SK-N-SH treated with all-trans-retinoic acid at 6 μM for 48 hours (cell line): ENCODE measurements at regions not wholly inside any gene's neighbourhood (a gene's known extent, or its start where the extent isn't known, plus 50 kb on each side); places are given as distances from the start of the nearest gene placed in this dataset.

Experiments
- ATAC-seq: fragments of 200-7000 bp; cut with Tn5 transposase; 3 replicates; pipeline ENCODE4 v1.9.1; 2020; ENCODE audit warnings: mild to moderate bottlenecking, moderate library complexity
- ARNTL ChIP-seq: fragments of 450-650 bp; formaldehyde crosslinking; IDR thresholded peaks from 2 replicates; pipeline ENCODE4 v1.5.0; 2020; ENCODE audit warnings: low read depth, mild to moderate bottlenecking, moderate library complexity, borderline replicate concordance
- CREB5 ChIP-seq: fragments of 250-450 bp; sonication (Bioruptor Pico); IDR thresholded peaks from 2 replicates; pipeline ENCODE4 v1.5.1; 2020; ENCODE audit warnings: low read depth, mild to moderate bottlenecking, moderate library complexity
- CSDC2 ChIP-seq: fragments of 250-450 bp; sonication (Bioruptor Pico); IDR thresholded peaks from 2 replicates; pipeline ENCODE4 v1.5.0; 2020; ENCODE audit warnings: mild to moderate bottlenecking, moderate library complexity
- ESRRG ChIP-seq: fragments of 250-450 bp; sonication (Bioruptor Pico); IDR thresholded peaks from 2 replicates; pipeline ENCODE4 v1.6.1; 2021; ENCODE audit warnings: mild to moderate bottlenecking
- GLIS3 ChIP-seq: fragments of 250-450 bp; sonication (Bioruptor Pico); IDR thresholded peaks from 2 replicates; pipeline ENCODE4 v1.5.0; 2020; ENCODE audit warnings: mild to moderate bottlenecking, moderate library complexity
- ISL1 ChIP-seq: fragments of 250-450 bp; sonication (Bioruptor Pico); IDR thresholded peaks from 2 replicates; pipeline ENCODE4 v2.1.2; 2022; ENCODE audit warnings: mild to moderate bottlenecking, moderate library complexity
- OSR1 ChIP-seq: fragments of 250-450 bp; sonication (Bioruptor Pico); IDR thresholded peaks from 2 replicates; pipeline ENCODE4 v1.8.0; 2022; ENCODE audit warnings: moderate library complexity, mild to moderate bottlenecking, inconsistent platforms
- PATZ1 ChIP-seq: fragments of 250-450 bp; sonication (Bioruptor Pico); IDR thresholded peaks from 2 replicates; pipeline ENCODE4 v1.8.0; 2020; ENCODE audit warnings: mild to moderate bottlenecking, moderate library complexity, borderline replicate concordance
- POU6F1 ChIP-seq: fragments of 250-450 bp; sonication (Bioruptor Pico); IDR thresholded peaks from 2 replicates; pipeline ENCODE4 v1.8.0; 2021; ENCODE audit warnings: low read depth, mild to moderate bottlenecking, moderate library complexity, borderline replicate concordance
- PPARA ChIP-seq: fragments of 250-450 bp; sonication (Bioruptor Pico); IDR thresholded peaks from 2 replicates; pipeline ENCODE4 v1.5.0; 2020; ENCODE audit warnings: mild to moderate bottlenecking, borderline replicate concordance
- RARB ChIP-seq: fragments of 250-450 bp; sonication (Bioruptor Pico); IDR thresholded peaks from 2 replicates; pipeline ENCODE4 v1.8.0; 2021; ENCODE audit warnings: mild to moderate bottlenecking, moderate library complexity
- SNAI2 ChIP-seq: fragments of 250-450 bp; sonication (Bioruptor Pico); IDR thresholded peaks from 2 replicates; pipeline ENCODE4 v1.5.0; 2020; ENCODE audit warnings: mild to moderate bottlenecking, moderate library complexity
- TCF4 ChIP-seq: fragments of 250-450 bp; sonication (Bioruptor Pico); IDR thresholded peaks from 2 replicates; pipeline ENCODE4 v1.8.0; 2021; ENCODE audit warnings: mild to moderate bottlenecking, moderate library complexity, borderline replicate concordance
- TOX ChIP-seq: fragments of 250-450 bp; sonication (Bioruptor Pico); IDR thresholded peaks from 2 replicates; pipeline ENCODE4 v1.8.0; 2021; ENCODE audit warnings: mild to moderate bottlenecking, moderate library complexity, borderline replicate concordance
- ZC3H10 ChIP-seq: fragments of 250-450 bp; sonication (Bioruptor Pico); IDR thresholded peaks from 2 replicates; pipeline ENCODE4 v1.5.1; 2021; ENCODE audit warnings: mild to moderate bottlenecking, moderate library complexity
- ZFP30 ChIP-seq: fragments of 450-650 bp; formaldehyde crosslinking; IDR thresholded peaks from 2 replicates; pipeline ENCODE4 v1.5.0; 2022; ENCODE audit warnings: mild to moderate bottlenecking, moderate library complexity
- ZNF565 ChIP-seq: fragments of 450-650 bp; formaldehyde crosslinking; conservative IDR thresholded peaks from 2 replicates; pipeline ENCODE4 v1.5.0; 2020; ENCODE audit warnings: low read depth, mild to moderate bottlenecking, moderate library complexity
- ZNF70 ChIP-seq: fragments of 450-650 bp; formaldehyde crosslinking; IDR thresholded peaks from 2 replicates; pipeline ENCODE4 v1.5.0; 2020; ENCODE audit warnings: mild to moderate bottlenecking, moderate library complexity
- ZNF8 ChIP-seq: fragments of 450-650 bp; formaldehyde crosslinking; IDR thresholded peaks from 2 replicates; pipeline ENCODE4 v1.5.0; 2020; ENCODE audit warnings: mild to moderate bottlenecking, moderate library complexity
- TF ChIP-seq, protein P1 (sequence below): fragments of 250-450 bp; sonication (Bioruptor Pico); IDR thresholded peaks from 2 replicates; pipeline ENCODE4 v1.5.0; 2020; ENCODE audit warnings: mild to moderate bottlenecking, moderate library complexity

DNA sequence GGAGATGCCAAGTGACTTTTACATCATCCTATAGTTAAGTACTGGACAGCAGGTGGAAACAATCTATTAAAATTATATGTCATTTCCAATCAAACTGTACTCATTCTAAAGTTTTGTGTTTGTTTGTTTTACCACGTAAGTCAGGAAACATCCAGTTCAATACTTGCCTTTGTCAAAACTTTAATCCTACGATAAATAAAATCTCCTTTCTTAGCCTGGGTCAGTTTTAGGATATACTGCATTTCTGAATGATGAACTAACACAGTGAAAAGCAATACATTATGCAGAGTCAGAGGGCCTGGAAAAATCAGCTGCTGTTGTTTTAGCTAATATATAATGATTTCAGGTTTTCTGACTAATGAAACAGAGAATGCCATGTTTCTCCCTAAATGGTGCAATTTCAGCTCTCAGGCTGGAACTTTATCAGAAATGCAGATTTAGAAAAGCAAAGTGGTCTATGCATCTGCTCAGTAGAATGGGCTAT lies 756.4 kb downstream of the CDH11 start:
- ATAC-seq: peak; percentile 56
- TF ChIP-seq ZNF8 (no peak), ZFP30 (no peak), ESRRG (no peak), ISL1 (CRISPR knock-in tag) (peak; percentile 58), GLIS3 (CRISPR knock-in tag) (no peak)

- TF ChIP-seq ARNTL (CRISPR knock-in tag): no peak
- no peak for TF ChIP-seq OSR1 (CRISPR knock-in tag)
- TF ChIP-seq SNAI2 (CRISPR knock-in tag): no peak
- TF ChIP-seq ZNF70: no peak
- TF ChIP-seq TOX (CRISPR knock-in tag): no peak
- no peak for TF ChIP-seq ZFP30
- no peak for TF ChIP-seq ZNF565
- TF ChIP-seq PATZ1 (CRISPR knock-in tag): no peak
- TF ChIP-seq TCF4 (CRISPR knock-in tag): no peak
- no peak for TF ChIP-seq GLIS3 (CRISPR knock-in tag)
- no peak for TF ChIP-seq PPARA (CRISPR knock-in tag)
- no peak for TF ChIP-seq CSDC2
- ATAC-seq: no peak
Measured at GRCh38 chr16:64364894-64365293, 757.0 kb downstream of the CDH11 start.

- ATAC-seq: no peak
- TF ChIP-seq TOX (CRISPR knock-in tag): no peak
- TF ChIP-seq POU6F1: no peak
- no peak for TF ChIP-seq SNAI2 (CRISPR knock-in tag)
- no peak for TF ChIP-seq ZNF8
- TF ChIP-seq, protein P1, sequence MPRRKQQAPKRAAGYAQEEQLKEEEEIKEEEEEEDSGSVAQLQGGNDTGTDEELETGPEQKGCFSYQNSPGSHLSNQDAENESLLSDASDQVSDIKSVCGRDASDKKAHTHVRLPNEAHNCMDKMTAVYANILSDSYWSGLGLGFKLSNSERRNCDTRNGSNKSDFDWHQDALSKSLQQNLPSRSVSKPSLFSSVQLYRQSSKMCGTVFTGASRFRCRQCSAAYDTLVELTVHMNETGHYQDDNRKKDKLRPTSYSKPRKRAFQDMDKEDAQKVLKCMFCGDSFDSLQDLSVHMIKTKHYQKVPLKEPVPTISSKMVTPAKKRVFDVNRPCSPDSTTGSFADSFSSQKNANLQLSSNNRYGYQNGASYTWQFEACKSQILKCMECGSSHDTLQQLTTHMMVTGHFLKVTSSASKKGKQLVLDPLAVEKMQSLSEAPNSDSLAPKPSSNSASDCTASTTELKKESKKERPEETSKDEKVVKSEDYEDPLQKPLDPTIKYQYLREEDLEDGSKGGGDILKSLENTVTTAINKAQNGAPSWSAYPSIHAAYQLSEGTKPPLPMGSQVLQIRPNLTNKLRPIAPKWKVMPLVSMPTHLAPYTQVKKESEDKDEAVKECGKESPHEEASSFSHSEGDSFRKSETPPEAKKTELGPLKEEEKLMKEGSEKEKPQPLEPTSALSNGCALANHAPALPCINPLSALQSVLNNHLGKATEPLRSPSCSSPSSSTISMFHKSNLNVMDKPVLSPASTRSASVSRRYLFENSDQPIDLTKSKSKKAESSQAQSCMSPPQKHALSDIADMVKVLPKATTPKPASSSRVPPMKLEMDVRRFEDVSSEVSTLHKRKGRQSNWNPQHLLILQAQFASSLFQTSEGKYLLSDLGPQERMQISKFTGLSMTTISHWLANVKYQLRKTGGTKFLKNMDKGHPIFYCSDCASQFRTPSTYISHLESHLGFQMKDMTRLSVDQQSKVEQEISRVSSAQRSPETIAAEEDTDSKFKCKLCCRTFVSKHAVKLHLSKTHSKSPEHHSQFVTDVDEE: no peak
- no peak for TF ChIP-seq ZC3H10 (CRISPR knock-in tag)
- TF ChIP-seq GLIS3 (CRISPR knock-in tag): no peak
- TF ChIP-seq CREB5: no peak
- no peak for TF ChIP-seq TCF4 (CRISPR knock-in tag)
- TF ChIP-seq CSDC2: no peak
Measured at GRCh38 chr16:64364416-64364815, 757.4 kb downstream of the CDH11 start.

DNA sequence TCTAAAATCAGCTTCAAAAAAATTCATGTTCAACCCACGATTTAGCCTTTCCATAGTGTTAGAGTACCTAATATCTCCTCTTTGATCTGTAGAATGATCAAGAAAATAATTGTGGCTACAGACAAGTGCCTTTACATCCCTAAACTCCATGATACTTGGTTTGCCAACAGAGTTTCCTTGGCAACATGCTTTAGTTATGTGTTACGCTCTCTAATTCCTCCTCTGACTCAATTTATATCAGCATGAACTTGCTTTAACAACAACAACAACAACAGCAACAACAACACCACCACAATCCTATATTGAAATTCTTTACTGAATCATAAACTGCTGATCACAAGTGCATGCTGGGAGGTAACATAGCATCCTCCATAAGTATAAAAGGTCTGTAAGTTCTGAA lies 757.8 kb downstream of the CDH11 start:
- ATAC-seq: no peak
- TF ChIP-seq TOX (CRISPR knock-in tag) (no peak), RARB (CRISPR knock-in tag) (no peak)

GRCh38 chr16:64363039-64363438 lies 758.8 kb downstream of the CDH11 start:
- ATAC-seq: peak; percentile 12; the same call in 1 of the 3 replicates
- TF ChIP-seq ZC3H10 (CRISPR knock-in tag) (peak; percentile 57; the same call in 1 of the 2 replicates), ISL1 (CRISPR knock-in tag) (0 out of 2 replicates have a peak, but pooled peaks have one; percentile 12), CREB5 (no peak), ZNF8 (no peak), PPARA (CRISPR knock-in tag) (no peak), RARB (CRISPR knock-in tag) (no peak), SNAI2 (CRISPR knock-in tag) (no peak)
